ENCODE measurements at regions not wholly inside any gene's neighbourhood (a gene's known extent, or its start where the extent isn't known, plus 50 kb on each side); places are given as distances from the start of the nearest gene placed in this dataset.

DNA sequence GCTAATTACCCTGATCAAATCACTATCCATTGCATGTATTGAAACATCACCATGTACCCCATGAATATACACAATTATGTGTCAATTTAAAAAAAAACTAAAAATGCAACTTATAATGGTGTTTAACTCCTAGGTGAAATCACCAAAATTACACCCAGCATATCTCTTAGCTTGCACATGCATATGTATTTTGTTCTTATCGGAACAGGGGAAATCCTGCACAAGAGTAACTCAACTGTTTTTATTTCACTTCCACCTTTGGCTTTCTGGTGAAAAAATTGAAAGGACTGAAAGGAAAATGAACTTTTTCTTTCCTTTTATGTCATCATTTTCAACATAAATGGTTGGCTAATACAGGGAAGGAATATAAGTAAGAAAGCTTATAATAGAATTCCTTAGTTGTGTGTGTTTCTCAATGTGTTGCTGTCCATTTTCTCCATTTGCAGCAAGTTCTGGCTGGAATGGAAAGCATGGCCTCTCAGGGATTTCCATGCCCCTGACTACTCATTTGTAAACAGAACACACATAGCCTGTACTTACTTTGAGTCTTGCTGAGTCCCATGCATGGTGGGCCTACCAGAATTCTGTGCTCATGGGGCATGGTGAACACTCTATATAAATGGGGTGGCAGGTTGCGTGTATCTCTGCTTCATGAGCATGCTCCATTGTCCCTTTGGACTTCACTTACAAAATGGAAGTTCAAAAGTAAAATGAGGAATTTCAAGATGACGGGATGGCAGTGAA, 462.0 kb downstream of the HS3ST3B1 start:
- TF ChIP-seq TAF1 (CRISPR knock-in tag; IDR thresholded peaks at IDR 0.05) (no peak), SATB2 (CRISPR knock-in tag; IDR thresholded peaks at IDR 0.05) (no peak), GABPA (IDR thresholded peaks at IDR 0.05; ENCODE audit: low read depth, low read length) (no peak), GABPA (CRISPR knock-in tag; IDR thresholded peaks at IDR 0.05; ENCODE audit: low read depth) (no peak), POLR2AphosphoS5 (IDR thresholded peaks at IDR 0.05; ENCODE audit: low read depth, low read length) (no peak), ZNF558 (CRISPR knock-in tag; IDR thresholded peaks at IDR 0.05; ENCODE audit: borderline replicate concordance) (no peak)
- TF ChIP-seq, protein P1, sequence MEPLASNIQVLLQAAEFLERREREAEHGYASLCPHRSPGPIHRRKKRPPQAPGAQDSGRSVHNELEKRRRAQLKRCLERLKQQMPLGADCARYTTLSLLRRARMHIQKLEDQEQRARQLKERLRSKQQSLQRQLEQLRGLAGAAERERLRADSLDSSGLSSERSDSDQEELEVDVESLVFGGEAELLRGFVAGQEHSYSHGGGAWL (CRISPR knock-in tag; IDR thresholded peaks at IDR 0.05) = no peak
- TF ChIP-seq, protein P2, sequence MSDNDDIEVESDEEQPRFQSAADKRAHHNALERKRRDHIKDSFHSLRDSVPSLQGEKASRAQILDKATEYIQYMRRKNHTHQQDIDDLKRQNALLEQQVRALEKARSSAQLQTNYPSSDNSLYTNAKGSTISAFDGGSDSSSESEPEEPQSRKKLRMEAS (IDR thresholded peaks at IDR 0.05) = no peak
- TF ChIP-seq, protein P3, sequence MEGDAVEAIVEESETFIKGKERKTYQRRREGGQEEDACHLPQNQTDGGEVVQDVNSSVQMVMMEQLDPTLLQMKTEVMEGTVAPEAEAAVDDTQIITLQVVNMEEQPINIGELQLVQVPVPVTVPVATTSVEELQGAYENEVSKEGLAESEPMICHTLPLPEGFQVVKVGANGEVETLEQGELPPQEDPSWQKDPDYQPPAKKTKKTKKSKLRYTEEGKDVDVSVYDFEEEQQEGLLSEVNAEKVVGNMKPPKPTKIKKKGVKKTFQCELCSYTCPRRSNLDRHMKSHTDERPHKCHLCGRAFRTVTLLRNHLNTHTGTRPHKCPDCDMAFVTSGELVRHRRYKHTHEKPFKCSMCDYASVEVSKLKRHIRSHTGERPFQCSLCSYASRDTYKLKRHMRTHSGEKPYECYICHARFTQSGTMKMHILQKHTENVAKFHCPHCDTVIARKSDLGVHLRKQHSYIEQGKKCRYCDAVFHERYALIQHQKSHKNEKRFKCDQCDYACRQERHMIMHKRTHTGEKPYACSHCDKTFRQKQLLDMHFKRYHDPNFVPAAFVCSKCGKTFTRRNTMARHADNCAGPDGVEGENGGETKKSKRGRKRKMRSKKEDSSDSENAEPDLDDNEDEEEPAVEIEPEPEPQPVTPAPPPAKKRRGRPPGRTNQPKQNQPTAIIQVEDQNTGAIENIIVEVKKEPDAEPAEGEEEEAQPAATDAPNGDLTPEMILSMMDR (CRISPR knock-in tag; IDR thresholded peaks at IDR 0.05) = no peak
- TF ChIP-seq, protein P4, sequence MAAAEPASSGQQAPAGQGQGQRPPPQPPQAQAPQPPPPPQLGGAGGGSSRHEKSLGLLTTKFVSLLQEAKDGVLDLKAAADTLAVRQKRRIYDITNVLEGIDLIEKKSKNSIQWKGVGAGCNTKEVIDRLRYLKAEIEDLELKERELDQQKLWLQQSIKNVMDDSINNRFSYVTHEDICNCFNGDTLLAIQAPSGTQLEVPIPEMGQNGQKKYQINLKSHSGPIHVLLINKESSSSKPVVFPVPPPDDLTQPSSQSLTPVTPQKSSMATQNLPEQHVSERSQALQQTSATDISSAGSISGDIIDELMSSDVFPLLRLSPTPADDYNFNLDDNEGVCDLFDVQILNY (CRISPR knock-in tag; conservative IDR thresholded peaks at IDR 0.05) = no peak
- TF ChIP-seq, protein P5, sequence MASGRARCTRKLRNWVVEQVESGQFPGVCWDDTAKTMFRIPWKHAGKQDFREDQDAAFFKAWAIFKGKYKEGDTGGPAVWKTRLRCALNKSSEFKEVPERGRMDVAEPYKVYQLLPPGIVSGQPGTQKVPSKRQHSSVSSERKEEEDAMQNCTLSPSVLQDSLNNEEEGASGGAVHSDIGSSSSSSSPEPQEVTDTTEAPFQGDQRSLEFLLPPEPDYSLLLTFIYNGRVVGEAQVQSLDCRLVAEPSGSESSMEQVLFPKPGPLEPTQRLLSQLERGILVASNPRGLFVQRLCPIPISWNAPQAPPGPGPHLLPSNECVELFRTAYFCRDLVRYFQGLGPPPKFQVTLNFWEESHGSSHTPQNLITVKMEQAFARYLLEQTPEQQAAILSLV (CRISPR knock-in tag; IDR thresholded peaks at IDR 0.05; ENCODE audit: borderline replicate concordance) = no peak
- TF ChIP-seq, protein P6, sequence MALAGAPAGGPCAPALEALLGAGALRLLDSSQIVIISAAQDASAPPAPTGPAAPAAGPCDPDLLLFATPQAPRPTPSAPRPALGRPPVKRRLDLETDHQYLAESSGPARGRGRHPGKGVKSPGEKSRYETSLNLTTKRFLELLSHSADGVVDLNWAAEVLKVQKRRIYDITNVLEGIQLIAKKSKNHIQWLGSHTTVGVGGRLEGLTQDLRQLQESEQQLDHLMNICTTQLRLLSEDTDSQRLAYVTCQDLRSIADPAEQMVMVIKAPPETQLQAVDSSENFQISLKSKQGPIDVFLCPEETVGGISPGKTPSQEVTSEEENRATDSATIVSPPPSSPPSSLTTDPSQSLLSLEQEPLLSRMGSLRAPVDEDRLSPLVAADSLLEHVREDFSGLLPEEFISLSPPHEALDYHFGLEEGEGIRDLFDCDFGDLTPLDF (CRISPR knock-in tag; IDR thresholded peaks at IDR 0.05) = no peak

Measured in HepG2 (cell line).